Mesodermal cell (in vitro differentiated cells): ENCODE measurements at regions not wholly inside any gene's neighbourhood (a gene's known extent, or its start where the extent isn't known, plus 50 kb on each side); places are given as distances from the start of the nearest gene placed in this dataset.

Experiments used
- H3K27ac ChIP-seq: 2 replicates; pipeline ENCODE4 v1.7.0; 2013; ENCODE audit warnings: mild to moderate bottlenecking, low read depth, low read length, moderate library complexity; ENCODE audit not compliant: severe bottlenecking
- H3K36me3 ChIP-seq: 2 replicates; pipeline ENCODE4 v1.7.1; 2013; ENCODE audit warnings: mild to moderate bottlenecking, low read length, moderate library complexity; ENCODE audit not compliant: control insufficient read depth, insufficient read depth
- H3K4me1 ChIP-seq: one replicate; pipeline ENCODE4 v1.7.1; 2013; ENCODE audit warnings: mild to moderate bottlenecking, low read length; ENCODE audit not compliant: insufficient read depth, control insufficient read depth, poor library complexity, severe bottlenecking
- H3K4me3 ChIP-seq: 2 replicates; pipeline ENCODE4 v1.7.0; 2013; ENCODE audit warnings: low read length, control low read depth, mild to moderate bottlenecking; ENCODE audit not compliant: insufficient read depth, poor library complexity, severe bottlenecking; ENCODE audit errors: extremely low read depth
- H3K9me3 ChIP-seq: 2 replicates; pipeline ENCODE4 v1.7.1; 2013; ENCODE audit warnings: mild to moderate bottlenecking, low read length, moderate library complexity; ENCODE audit not compliant: control insufficient read depth
- WGBS, 2 experiments: methylation state at CpG; one replicate each; pipeline ENCODE4 v1.1.5; 2013; ENCODE audit warnings: missing lambda C conversion rate in 2 of 2; ENCODE audit not compliant: insufficient coverage in 2 of 2; 5-methylcytosine and 5-hydroxymethylcytosine counted together

DNA sequence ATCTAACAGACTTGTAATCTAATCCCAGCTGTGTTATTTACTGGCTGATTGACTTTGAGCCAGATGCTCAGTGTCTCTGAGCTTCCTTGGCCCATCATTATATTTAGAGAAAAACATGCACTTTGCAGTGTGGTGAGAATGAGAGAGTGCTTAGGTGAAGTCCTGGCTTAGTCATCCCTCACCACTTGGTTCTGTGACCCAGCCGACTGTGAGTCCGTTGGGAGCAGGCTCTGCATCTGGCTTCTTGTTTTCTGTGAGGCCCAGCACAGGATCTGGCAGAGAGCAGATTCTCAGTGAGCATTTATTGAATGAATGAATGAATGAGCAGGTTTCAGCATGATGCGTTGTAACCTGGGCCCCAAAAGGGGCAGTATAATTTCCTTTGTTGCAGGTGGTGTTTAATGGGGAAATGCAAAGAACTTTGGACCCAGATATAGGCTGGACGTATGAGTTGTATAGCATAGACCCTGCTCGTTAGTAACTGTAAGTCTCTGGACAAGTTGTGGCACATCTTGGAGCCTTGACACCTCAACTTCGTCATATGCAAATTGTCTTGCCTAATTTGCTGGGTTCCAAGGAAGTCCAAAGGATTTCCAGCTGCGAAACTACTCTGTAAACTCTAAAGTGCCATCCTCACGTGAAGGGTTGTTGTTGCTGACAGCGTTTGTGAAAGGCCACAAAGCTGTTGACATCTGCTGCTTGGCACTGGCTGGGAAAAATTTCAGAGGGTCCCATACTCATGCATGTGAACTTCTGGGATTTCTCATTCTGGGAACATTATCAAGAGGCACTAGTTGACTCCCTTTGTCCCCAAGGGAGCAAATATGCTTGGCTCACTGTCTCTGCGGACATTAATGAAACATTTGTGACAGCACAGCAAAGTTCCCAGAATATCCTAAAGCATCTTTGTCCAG lies 138.8 kb upstream of the USP24 start:
- H3K27ac ChIP-seq: no peak overlapping the region
- H3K9me3 ChIP-seq: no peaks in the 10 kb centered on the region
- H3K36me3 ChIP-seq: no peaks in the 10 kb centered on the region
- no peaks in the 10 kb centered on the region for H3K4me1 ChIP-seq
- 88 to 91% methylated on average over 10 of the region's 10 CpGs for WGBS, 2 experiments
- H3K4me3 ChIP-seq: no peak overlapping the region

GRCh38 chr1:55352811-55353180 lies 137.6 kb upstream of the USP24 start:
- no CpG with 5 or more reads among the region's 1 CpG for WGBS, 2 experiments
- Histone ChIP-seq H3K4me3 (no peak overlapping the region), H3K27ac (no peak overlapping the region), H3K36me3 (no peaks in the 10 kb centered on the region), H3K9me3 (no peaks in the 10 kb centered on the region), H3K4me1 (no peaks in the 10 kb centered on the region)

DNA sequence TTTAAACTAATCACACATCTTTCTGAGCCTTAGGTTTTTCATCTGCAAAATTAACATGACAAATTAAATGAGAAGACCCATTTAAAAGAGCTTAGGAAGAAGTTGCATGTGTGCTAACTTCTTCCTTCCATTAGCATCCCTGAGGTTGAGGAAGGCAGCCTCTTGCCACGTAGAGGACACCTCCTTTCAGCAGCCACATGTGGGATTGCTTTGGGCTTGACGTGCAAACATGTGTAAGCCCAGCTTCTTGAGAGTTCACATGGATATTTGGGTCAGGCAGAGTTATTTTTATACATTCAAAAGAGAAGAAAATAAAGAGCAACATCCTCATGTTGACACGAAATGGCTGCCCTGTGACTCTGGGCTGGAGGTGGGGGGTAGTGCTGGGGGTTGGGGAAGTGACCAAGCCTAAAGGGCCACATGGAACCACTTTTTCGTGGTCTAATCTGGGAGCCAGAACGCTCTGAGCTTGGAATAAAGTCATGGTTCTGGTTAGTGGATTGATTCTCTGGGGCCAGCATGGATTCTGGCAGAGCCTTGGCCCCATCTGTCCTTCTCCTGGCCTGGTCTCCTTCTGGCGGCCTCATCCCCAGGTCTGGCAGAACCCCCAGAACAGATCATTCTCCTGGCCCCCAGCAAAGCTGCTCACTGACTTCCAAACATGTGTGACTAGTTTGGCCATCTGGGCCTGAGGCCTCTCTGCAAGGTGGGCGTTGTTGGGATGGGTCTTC lies 137.1 kb upstream of the USP24 start:
- H3K36me3 ChIP-seq: no peaks in the 10 kb centered on the region

GRCh38 chr1:55348356-55348755 lies 133.2 kb upstream of the USP24 start:
- no peaks in the 10 kb centered on the region for H3K9me3 ChIP-seq
- no peak overlapping the region for H3K4me3 ChIP-seq
- 0% methylated on average over 1 of the region's 1 CpG for WGBS, 2 experiments
- H3K36me3 ChIP-seq: no peaks in the 10 kb centered on the region
- H3K4me1 ChIP-seq: no peaks in the 10 kb centered on the region
- H3K27ac ChIP-seq: no peak overlapping the region

More for the DNA sequence above, 137.1 kb upstream of the USP24 start:
- H3K4me3 ChIP-seq: no peak overlapping the region
- H3K9me3 ChIP-seq: no peaks in the 10 kb centered on the region
- no peaks in the 10 kb centered on the region for H3K4me1 ChIP-seq
- 89 to 95% methylated on average over 5 to 6 of the region's 7 CpGs for WGBS, 2 experiments
- no peak overlapping the region for H3K27ac ChIP-seq

DNA sequence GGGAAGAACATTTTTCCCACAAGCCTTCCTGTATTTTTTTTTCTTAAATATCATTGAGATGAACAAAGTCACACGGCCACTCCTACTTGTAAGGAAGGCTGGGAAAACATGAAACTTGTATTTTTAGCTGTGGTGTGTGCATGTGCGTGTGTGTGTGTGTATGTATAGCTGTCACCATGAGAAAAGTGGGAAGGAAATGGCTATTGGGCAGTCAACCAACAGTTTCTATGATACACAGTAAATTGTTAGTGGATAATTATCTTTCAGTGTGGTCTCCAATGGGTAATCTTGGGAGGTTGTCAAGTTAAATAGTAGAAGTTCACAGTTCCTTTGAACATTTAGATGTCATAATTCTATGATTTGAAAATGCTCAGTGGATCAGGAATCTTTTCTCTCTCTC lies 132.7 kb upstream of the USP24 start:
- H3K36me3 ChIP-seq: no peaks in the 10 kb centered on the region
- WGBS, 2 experiments: 100% methylated on average over 2 of the region's 2 CpGs; no CpG with 5 or more reads in 1 of the 2 experiments
- H3K27ac ChIP-seq: no peak overlapping the region
- no peak overlapping the region for H3K4me3 ChIP-seq
- H3K9me3 ChIP-seq: no peaks in the 10 kb centered on the region
- no peaks in the 10 kb centered on the region for H3K4me1 ChIP-seq

- Histone ChIP-seq H3K4me3 (no peak overlapping the region), H3K27ac (no peak overlapping the region), H3K9me3 (no peaks in the 10 kb centered on the region), H3K4me1 (no peaks in the 10 kb centered on the region), H3K36me3 (no peaks in the 10 kb centered on the region)
- WGBS, 2 experiments: 92 to 95% methylated on average over 2 of the region's 2 CpGs
Measured at GRCh38 chr1:55347041-55347440, 131.9 kb upstream of the USP24 start.

GRCh38 chr1:55346586-55346985 lies 131.4 kb upstream of the USP24 start:
- Histone ChIP-seq H3K27ac (no peak overlapping the region), H3K36me3 (no peaks in the 10 kb centered on the region), H3K4me3 (no peak overlapping the region), H3K4me1 (no peaks in the 10 kb centered on the region), H3K9me3 (no peaks in the 10 kb centered on the region)
- WGBS, 2 experiments: no CpG with 5 or more reads among the region's 1 CpG

- peaks cover 4% of the 10 kb centered on the region for H3K9me3 ChIP-seq
- no peaks in the 10 kb centered on the region for H3K4me1 ChIP-seq
- H3K27ac ChIP-seq: no peak overlapping the region
- WGBS, 2 experiments: 74 to 95% methylated on average over 4 of the region's 4 CpGs
- H3K4me3 ChIP-seq: no peak overlapping the region
- no peaks in the 10 kb centered on the region for H3K36me3 ChIP-seq
Measured at GRCh38 chr1:55339681-55340080, 124.5 kb upstream of the USP24 start.

- 50% methylated on average over 1 of the region's 3 CpGs; no CpG with 5 or more reads in 1 of the 2 experiments for WGBS, 2 experiments
- no peaks in the 10 kb centered on the region for H3K36me3 ChIP-seq
- no peak overlapping the region for H3K4me3 ChIP-seq
- H3K4me1 ChIP-seq: peaks cover 5% of the 10 kb centered on the region
- H3K9me3 ChIP-seq: peaks cover 4% of the 10 kb centered on the region
- no peak overlapping the region for H3K27ac ChIP-seq
Measured at GRCh38 chr1:55338448-55338820, 123.3 kb upstream of the USP24 start.

DNA sequence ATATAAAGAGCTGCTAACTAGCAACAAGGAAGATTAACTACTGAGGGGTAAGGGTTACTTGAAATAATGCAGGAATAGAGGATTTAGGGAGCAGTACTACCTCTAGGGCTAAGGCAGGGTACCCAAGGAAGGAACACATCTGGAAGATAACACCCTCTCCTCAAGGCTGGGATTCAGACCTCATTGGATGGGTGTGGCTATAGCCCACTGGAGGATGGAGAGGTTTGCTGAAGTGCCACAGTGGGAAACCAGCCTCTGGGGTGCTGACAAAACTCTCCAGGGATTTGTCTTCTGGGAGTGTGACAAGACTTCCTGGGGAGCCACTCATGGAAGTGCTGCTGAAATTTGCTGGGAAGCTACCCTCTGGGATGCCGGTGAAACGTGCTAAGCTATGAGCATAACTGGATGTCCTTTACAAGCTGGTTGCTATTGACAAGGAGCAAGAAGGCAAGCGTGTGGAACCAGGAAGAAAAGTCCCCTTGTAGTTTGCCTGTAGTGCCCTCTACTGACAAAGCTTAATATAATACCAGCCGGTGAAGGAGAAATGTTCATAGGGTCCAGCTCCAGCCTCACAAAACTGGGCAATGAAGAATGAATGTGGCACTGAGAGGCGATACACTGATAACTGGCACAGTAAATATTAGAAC lies 122.8 kb upstream of the USP24 start:
- Histone ChIP-seq H3K4me1 (peaks cover 5% of the 10 kb centered on the region), H3K4me3 (no peak overlapping the region), H3K9me3 (peaks cover 4% of the 10 kb centered on the region), H3K27ac (no peak overlapping the region), H3K36me3 (no peaks in the 10 kb centered on the region)
- WGBS, 2 experiments: 47 to 48% methylated on average over 3 to 5 of the region's 5 CpGs
